Neural progenitor cell (in vitro differentiated cells): ENCODE measurements at regions not wholly inside any gene's neighbourhood (a gene's known extent, or its start where the extent isn't known, plus 50 kb on each side); places are given as distances from the start of the nearest gene placed in this dataset.

Source experiments
- DNase-seq: peaks from one replicate; pipeline ENCODE4 v3.0.0-alpha.2; 2016; ENCODE audit warnings: low spot score
- H2AFZ ChIP-seq: fragments of 200-600 bp; sonication (generic); replicated peaks from 2 replicates; pipeline ENCODE4 v1.6.1; 2016; ENCODE audit warnings: antibody characterized with exemption
- H3F3A ChIP-seq: fragments of 200-600 bp; sonication (generic); 2 replicates; pipeline ENCODE4 v1.6.1; 2016; ENCODE audit warnings: antibody characterized with exemption, low read depth
- H3K27ac ChIP-seq: fragments of 200-600 bp; sonication (generic); 2 replicates; pipeline ENCODE4 v1.5.1; 2016; ENCODE audit warnings: mild to moderate bottlenecking
- H3K27me3 ChIP-seq: fragments of 200-600 bp; sonication (generic); 2 replicates; pipeline ENCODE4 v1.6.1; 2016; ENCODE audit warnings: mild to moderate bottlenecking, moderate library complexity
- H3K36me3 ChIP-seq: fragments of 200-600 bp; sonication (generic); 2 replicates; pipeline ENCODE4 v1.5.1; 2016
- H3K4me1 ChIP-seq: fragments of 200-600 bp; sonication (generic); 2 replicates; pipeline ENCODE4 v1.6.1; 2016; ENCODE audit warnings: mixed run types
- H3K4me2 ChIP-seq: fragments of 200-600 bp; sonication (generic); 2 replicates; pipeline ENCODE4 v1.6.1; 2016
- H3K4me3 ChIP-seq: fragments of 200-600 bp; sonication (generic); 2 replicates; pipeline ENCODE4 v1.5.1; 2016
- H3K79me2 ChIP-seq: fragments of 200-600 bp; sonication (generic); 2 replicates; pipeline ENCODE4 v1.6.1; 2016; ENCODE audit warnings: low read depth
- H3K9ac ChIP-seq: fragments of 200-600 bp; sonication (generic); 2 replicates; pipeline ENCODE4 v1.6.1; 2016
- H3K9me3 ChIP-seq: fragments of 200-600 bp; sonication (generic); 2 replicates; pipeline ENCODE4 v1.5.1; 2016; ENCODE audit warnings: low read depth
- H4K20me1 ChIP-seq: fragments of 200-600 bp; sonication (generic); 2 replicates; pipeline ENCODE4 v1.6.1; 2016; ENCODE audit warnings: low read depth
- H3K27ac Mint-ChIP-seq: 3 replicates; pipeline ENCODE4 v1.8.0; 2021; ENCODE audit warnings: mixed read lengths
- H3K27me3 Mint-ChIP-seq: 2 replicates; pipeline ENCODE4 v1.8.0; 2022; ENCODE audit warnings: low read depth, mild to moderate bottlenecking, inconsistent platforms, moderate library complexity, mixed read lengths; ENCODE audit not compliant: insufficient read depth
- H3K36me3 Mint-ChIP-seq: 3 replicates; pipeline ENCODE4 v1.8.0; 2021; ENCODE audit warnings: mixed read lengths
- H3K4me1 Mint-ChIP-seq: 3 replicates; pipeline ENCODE4 v1.8.0; 2021; ENCODE audit warnings: mixed read lengths
- H3K4me3 Mint-ChIP-seq: 3 replicates; pipeline ENCODE4 v1.8.0; 2021; ENCODE audit warnings: mild to moderate bottlenecking, moderate library complexity, mixed read lengths
- H3K9me3 Mint-ChIP-seq: 3 replicates; pipeline ENCODE4 v1.8.0; 2020; ENCODE audit warnings: mixed read lengths
- CTCF ChIP-seq: fragments of 200-600 bp; sonication (generic); IDR thresholded peaks from 2 replicates; pipeline ENCODE4 v1.5.1; 2017; ENCODE audit warnings: antibody characterized with exemption, mild to moderate bottlenecking
- EZH2 ChIP-seq: fragments of 200-600 bp; sonication (generic); IDR thresholded peaks from 2 replicates; pipeline ENCODE4 v1.6.1; 2017; ENCODE audit warnings: antibody characterized with exemption, mild to moderate bottlenecking, moderate library complexity
- EZH2phosphoT487 ChIP-seq: fragments of 200-600 bp; sonication (generic); IDR thresholded peaks from 2 replicates; pipeline ENCODE4 v1.6.1; 2017; ENCODE audit warnings: antibody characterized with exemption

- no peak for DNase-seq
- Histone ChIP-seq H3K27ac (no peak overlapping the region), H3K4me1 (no peaks in the 10 kb centered on the region), H4K20me1 (no peaks in the 10 kb centered on the region), H3K9me3 (no peaks in the 10 kb centered on the region), H3K4me2 (no peak overlapping the region), H3K36me3 (no peaks in the 10 kb centered on the region), H3K27me3 (no peaks in the 10 kb centered on the region), H3F3A (no peaks in the 10 kb centered on the region), H3K4me3 (no peak overlapping the region), H3K9ac (no peak overlapping the region), H2AFZ (no peak overlapping the region), H3K79me2 (no peaks in the 10 kb centered on the region)
- Mint-ChIP-seq H3K9me3 (peaks cover 3% of the 10 kb centered on the region), H3K27ac (no peak overlapping the region), H3K4me1 (peaks cover 4% of the 10 kb centered on the region), H3K27me3 (peaks cover 8% of the 10 kb centered on the region), H3K4me3 (no peak overlapping the region), H3K36me3 (no peaks in the 10 kb centered on the region)
- no peak for TF ChIP-seq EZH2
- no peak for TF ChIP-seq EZH2phosphoT487
- TF ChIP-seq CTCF: no peak
Observed at GRCh38 chr6:203661-204060, 88.6 kb upstream of the DUSP22 start.

GRCh38 chr6:206264-206663 is 86.0 kb upstream of the DUSP22 start:
- no peak overlapping the region for H3K9ac ChIP-seq
- no peak overlapping the region for H3K4me3 Mint-ChIP-seq
- H3K27ac Mint-ChIP-seq: no peak overlapping the region
- H3K79me2 ChIP-seq: no peaks in the 10 kb centered on the region
- no peak overlapping the region for H2AFZ ChIP-seq
- H3K27me3 ChIP-seq: no peaks in the 10 kb centered on the region
- peaks cover 16% of the 10 kb centered on the region for H3K4me1 Mint-ChIP-seq
- H3K36me3 Mint-ChIP-seq: no peaks in the 10 kb centered on the region
- no peak for DNase-seq
- no peak overlapping the region for H3K4me2 ChIP-seq
- H3K36me3 ChIP-seq: no peaks in the 10 kb centered on the region
- H3F3A ChIP-seq: no peaks in the 10 kb centered on the region
- H4K20me1 ChIP-seq: no peaks in the 10 kb centered on the region
- H3K9me3 Mint-ChIP-seq: peaks cover 3% of the 10 kb centered on the region
- TF ChIP-seq CTCF (no peak), EZH2 (no peak), EZH2phosphoT487 (no peak)
- no peak overlapping the region for H3K4me3 ChIP-seq
- H3K27ac ChIP-seq: no peak overlapping the region
- no peaks in the 10 kb centered on the region for H3K9me3 ChIP-seq
- H3K4me1 ChIP-seq: peaks cover 8% of the 10 kb centered on the region
- peaks cover 5% of the 10 kb centered on the region for H3K27me3 Mint-ChIP-seq

- Histone ChIP-seq H3K9ac (no peak overlapping the region), H3K27ac (no peak overlapping the region), H2AFZ (no peak overlapping the region), H3K36me3 (no peaks in the 10 kb centered on the region), H3K79me2 (no peaks in the 10 kb centered on the region), H4K20me1 (no peaks in the 10 kb centered on the region), H3K9me3 (no peaks in the 10 kb centered on the region), H3K4me3 (no peak overlapping the region), H3K27me3 (no peaks in the 10 kb centered on the region), H3K4me1 (peaks cover 10% of the 10 kb centered on the region), H3F3A (no peaks in the 10 kb centered on the region), H3K4me2 (no peak overlapping the region)
- Mint-ChIP-seq H3K36me3 (no peaks in the 10 kb centered on the region), H3K27ac (no peak overlapping the region), H3K27me3 (peaks cover 5% of the 10 kb centered on the region), H3K4me3 (no peak overlapping the region), H3K4me1 (peaks cover 16% of the 10 kb centered on the region), H3K9me3 (peaks cover 3% of the 10 kb centered on the region)
- DNase-seq: no peak
- TF ChIP-seq EZH2: no peak
- TF ChIP-seq CTCF: no peak
- TF ChIP-seq EZH2phosphoT487: no peak
Observed at GRCh38 chr6:208364-208763, 83.9 kb upstream of the DUSP22 start.
